Testis (tissue), 2 donors: ENCODE measurements at regions not wholly inside any gene's neighbourhood (a gene's known extent, or its start where the extent isn't known, plus 50 kb on each side); places are given as distances from the start of the nearest gene placed in this dataset.

Source experiments
- CTCF ChIP-seq, 3 experiments: fragments of 450-650 bp in 2 of 3; fragments of 200-600 bp in 1 of 3; sonication (generic) in 1 of 3; IDR thresholded peaks; one replicate each; pipeline ENCODE4 v1.5.1; 2016 to 2019; ENCODE audit warnings: antibody characterized with exemption in 3 of 3, mild to moderate bottlenecking in 2 of 3, moderate library complexity in 1 of 3
- POLR2A ChIP-seq: fragments of 450-650 bp; IDR thresholded peaks from one replicate; pipeline ENCODE4 v1.6.1; 2017; ENCODE audit warnings: antibody characterized with exemption, mild to moderate bottlenecking, moderate library complexity

GRCh38 chr16:80488167-80488566, 52.6 kb upstream of the DYNLRB2 start:
- TF ChIP-seq CTCF (IDR thresholded peaks at IDR 0.05): no peak
- no peak for TF ChIP-seq POLR2A
